RKO (cell line): ENCODE measurements at regions not wholly inside any gene's neighbourhood (a gene's known extent, or its start where the extent isn't known, plus 50 kb on each side); places are given as distances from the start of the nearest gene placed in this dataset.

Source experiments
- DNase-seq: peaks from one replicate; pipeline ENCODE4 v3.0.0-alpha.2; 2016; ENCODE audit warnings: low spot score

- no peak for DNase-seq
These were observed 50.6 kb upstream of the IFNGR1 start for GRCh38 chr6:137269803-137270202.

GRCh38 chr6:137269347-137269746 is 50.2 kb upstream of the IFNGR1 start:
- DNase-seq: no peak
